RWPE2 (cell line): ENCODE measurements at regions not wholly inside any gene's neighbourhood (a gene's known extent, or its start where the extent isn't known, plus 50 kb on each side); places are given as distances from the start of the nearest gene placed in this dataset.
A peak's percentile ranks its signal among the peaks of the same experiment; 100 is the strongest.

Source experiments
- ATAC-seq: fragments of 200-7000 bp; cut with Tn5 transposase; 3 replicates; pipeline ENCODE4 v1.9.1; 2021; ENCODE audit warnings: low read depth
- DNase-seq: peaks from one replicate; pipeline ENCODE4 v3.0.0-alpha.2; 2020; ENCODE audit warnings: low spot score
- H3K27ac ChIP-seq: fragments of 450-650 bp; 2 replicates; pipeline ENCODE4 v1.5.1; 2017; ENCODE audit warnings: mild to moderate bottlenecking; ENCODE audit not compliant: poor library complexity, severe bottlenecking
- H3K27me3 ChIP-seq: fragments of 250-450 bp; sonication (Bioruptor Pico); 2 replicates; pipeline ENCODE4 v1.5.1; 2021; ENCODE audit warnings: mild to moderate bottlenecking, moderate library complexity; ENCODE audit not compliant: insufficient read depth, poor library complexity, severe bottlenecking
- H3K36me3 ChIP-seq: fragments of 250-450 bp; sonication (Bioruptor Pico); 2 replicates; pipeline ENCODE4 v1.5.1; 2020; ENCODE audit warnings: low read depth, mild to moderate bottlenecking, moderate library complexity
- H3K4me1 ChIP-seq: fragments of 250-450 bp; sonication (Bioruptor Pico); 2 replicates; pipeline ENCODE4 v1.5.1; 2021; ENCODE audit warnings: mild to moderate bottlenecking, moderate library complexity; ENCODE audit not compliant: insufficient read depth, poor library complexity, severe bottlenecking
- H3K4me3 ChIP-seq: fragments of 250-450 bp; sonication (Bioruptor Pico); 2 replicates; pipeline ENCODE4 v1.5.1; 2021; ENCODE audit warnings: mild to moderate bottlenecking, moderate library complexity; ENCODE audit not compliant: severe bottlenecking
- H3K9me3 ChIP-seq: fragments of 250-450 bp; sonication (Bioruptor Pico); 2 replicates; pipeline ENCODE4 v1.5.1; 2021; ENCODE audit warnings: mild to moderate bottlenecking, moderate library complexity; ENCODE audit not compliant: severe bottlenecking
- CTCF ChIP-seq: fragments of 450-650 bp; IDR thresholded peaks from one replicate; pipeline ENCODE4 v1.5.1; 2017; ENCODE audit warnings: mild to moderate bottlenecking, moderate library complexity; ENCODE audit not compliant: poor library complexity, severe bottlenecking

- DNase-seq (peak; percentile 21), ATAC-seq (no peak)
- Histone ChIP-seq H3K36me3 (no peaks in the 10 kb centered on the region), H3K27ac (no peak overlapping the region), H3K27me3 (no peaks in the 10 kb centered on the region), H3K9me3 (no peaks in the 10 kb centered on the region), H3K4me1 (no peaks in the 10 kb centered on the region), H3K4me3 (no peak overlapping the region)
- TF ChIP-seq CTCF: no peak
These were observed 210.8 kb upstream of the C1orf174 start for GRCh38 chr1:4110888-4111287.

DNA sequence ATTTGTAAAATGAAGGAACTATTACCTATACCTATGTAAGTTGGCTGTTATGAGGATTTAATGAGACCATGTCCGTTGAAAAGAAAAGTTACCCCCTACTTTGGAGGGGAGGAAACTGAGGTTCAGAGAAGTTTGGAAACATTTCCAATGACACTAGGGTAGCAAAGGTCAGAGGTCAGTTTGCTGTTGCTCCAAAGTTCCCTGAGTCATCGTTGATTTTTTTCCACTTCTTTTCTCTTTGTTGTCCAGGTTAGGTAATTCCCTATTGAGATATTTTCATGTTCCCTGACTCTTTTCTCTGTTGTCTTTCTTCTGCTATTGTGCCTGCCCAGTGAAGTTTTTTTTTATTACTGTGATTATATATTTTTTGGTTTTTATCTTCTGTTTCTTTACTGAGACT, 213.8 kb upstream of the C1orf174 start:
- ATAC-seq (no peak), DNase-seq (no peak)
- no peak for TF ChIP-seq CTCF
- no peaks in the 10 kb centered on the region for H3K27me3 ChIP-seq
- H3K9me3 ChIP-seq: no peaks in the 10 kb centered on the region
- H3K36me3 ChIP-seq: no peaks in the 10 kb centered on the region
- no peaks in the 10 kb centered on the region for H3K4me1 ChIP-seq
- H3K27ac ChIP-seq: no peak overlapping the region
- H3K4me3 ChIP-seq: no peak overlapping the region

- H3K4me3 ChIP-seq: no peak overlapping the region
- H3K9me3 ChIP-seq: no peaks in the 10 kb centered on the region
- no peaks in the 10 kb centered on the region for H3K36me3 ChIP-seq
- TF ChIP-seq CTCF: no peak
- no peak for DNase-seq
- no peak for ATAC-seq
- H3K27ac ChIP-seq: no peak overlapping the region
- H3K4me1 ChIP-seq: no peaks in the 10 kb centered on the region
- H3K27me3 ChIP-seq: no peaks in the 10 kb centered on the region
These were observed 215.3 kb upstream of the C1orf174 start for GRCh38 chr1:4115191-4115900.

DNA sequence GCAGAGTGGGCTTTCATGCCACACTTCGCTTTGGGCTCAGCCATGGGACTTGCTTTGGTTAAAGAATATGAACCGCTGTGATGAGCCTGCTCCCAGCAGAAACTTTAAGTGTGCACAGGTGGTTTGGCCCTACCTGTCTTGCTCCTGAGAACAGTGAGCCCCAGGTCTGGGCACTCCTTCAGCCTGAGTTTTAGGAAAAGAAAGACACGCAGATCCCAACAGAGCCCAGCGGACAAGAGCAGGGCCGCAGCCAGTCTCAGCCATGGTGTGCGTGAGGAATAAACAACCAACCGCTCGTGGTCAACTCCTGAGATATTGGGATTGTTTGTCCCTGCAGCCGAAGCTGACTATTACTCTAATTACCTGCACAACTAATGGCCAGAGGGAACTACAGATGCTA, 217.1 kb upstream of the C1orf174 start:
- TF ChIP-seq CTCF: no peak
- Histone ChIP-seq H3K4me1 (no peaks in the 10 kb centered on the region), H3K4me3 (no peak overlapping the region), H3K36me3 (no peaks in the 10 kb centered on the region), H3K9me3 (no peaks in the 10 kb centered on the region), H3K27me3 (no peaks in the 10 kb centered on the region), H3K27ac (no peak overlapping the region)
- ATAC-seq: no peak
- no peak for DNase-seq

DNA sequence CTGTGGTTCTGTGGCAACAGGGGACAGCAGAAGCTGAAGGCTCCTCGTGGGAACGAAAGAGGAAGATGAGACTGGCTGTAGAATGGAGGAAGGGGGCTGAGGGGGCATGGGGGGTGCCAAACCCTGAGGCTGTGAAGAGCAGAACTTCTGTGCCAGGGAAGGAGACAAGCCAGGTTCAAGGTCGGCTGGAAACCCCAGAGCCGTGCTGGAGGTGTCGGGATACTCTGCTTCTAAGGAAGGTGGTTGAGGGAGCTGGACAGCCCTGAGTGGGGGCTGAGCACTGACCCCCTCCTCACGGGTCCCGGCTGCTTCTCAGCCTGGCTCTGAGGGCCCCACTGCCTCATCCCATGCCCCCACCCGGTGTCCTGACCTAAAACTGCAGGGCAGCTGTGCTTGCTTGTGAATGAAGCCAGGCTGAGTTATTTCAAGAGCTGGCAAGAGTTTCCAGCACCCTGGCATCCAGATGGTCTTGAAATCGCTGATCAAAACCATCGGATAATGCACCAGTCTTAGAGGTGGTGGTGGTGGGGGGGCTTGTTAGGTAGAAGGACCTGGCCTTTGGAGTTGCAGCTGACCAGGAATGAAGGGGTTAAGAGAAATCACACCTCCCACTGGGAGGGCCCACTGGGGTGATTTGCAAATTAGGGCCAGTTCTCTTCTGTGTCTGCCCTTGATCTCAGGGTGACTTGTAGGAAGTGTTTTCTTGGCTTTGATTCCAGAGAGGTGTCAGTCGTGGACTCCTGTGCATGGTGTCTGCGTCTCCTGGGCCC, 218.9 kb upstream of the C1orf174 start:
- Histone ChIP-seq H3K4me1 (no peaks in the 10 kb centered on the region), H3K9me3 (no peaks in the 10 kb centered on the region), H3K27ac (no peak overlapping the region), H3K4me3 (no peak overlapping the region), H3K27me3 (no peaks in the 10 kb centered on the region), H3K36me3 (no peaks in the 10 kb centered on the region)
- no peak for TF ChIP-seq CTCF
- peak; percentile 16 for DNase-seq
- ATAC-seq: no peak
